Tibial artery (tissue), 4 donors: ENCODE measurements at regions not wholly inside any gene's neighbourhood (a gene's known extent, or its start where the extent isn't known, plus 50 kb on each side); places are given as distances from the start of the nearest gene placed in this dataset.

ENCODE experiments used
- DNase-seq, 2 donors: peaks; one replicate each; pipeline ENCODE4 v3.0.0-alpha.2; 2019
- H3K27ac ChIP-seq, 2 donors: fragments of 200-600 bp; sonication (generic) in 1 of 2; 1 replicate in 1 of 2; 2 replicates in 1 of 2; pipeline ENCODE4 v1.5.1; 2018 to 2019; ENCODE audit warnings: mild to moderate bottlenecking in 1 of 2
- H3K27me3 ChIP-seq, 2 donors: fragments of 200-600 bp; sonication (generic) in 1 of 2; one replicate each; pipeline versions ENCODE4 v1.5.1 to v1.6.0; 2016 to 2019
- H3K36me3 ChIP-seq, 3 donors: fragments of 200-600 bp; sonication (generic) in 2 of 3; one replicate each; pipeline ENCODE4 v1.5.1; 2016 to 2019; ENCODE audit warnings: mild to moderate bottlenecking in 2 of 3
- H3K4me1 ChIP-seq, 4 donors: fragments of 200-600 bp; sonication (generic) in 2 of 4; 1 replicate in 3 of 4; 2 replicates in 1 of 4; pipeline ENCODE4 v1.5.1; 2016 to 2019
- H3K4me3 ChIP-seq, 2 donors: fragments of 200-600 bp; sonication (generic) in 1 of 2; 1 replicate in 1 of 2; 2 replicates in 1 of 2; pipeline ENCODE4 v1.5.1; 2018 to 2019; ENCODE audit warnings: mild to moderate bottlenecking in 2 of 2
- H3K9me3 ChIP-seq, 3 donors: fragments of 200-600 bp; sonication (generic) in 1 of 3; one replicate each; pipeline ENCODE4 v1.5.1; 2016 to 2019
- CTCF ChIP-seq, 2 experiments: fragments of 200-600 bp in 1 of 2; fragments of 450-650 bp in 1 of 2; IDR thresholded peaks; one replicate each; pipeline ENCODE4 v1.5.1; 2017 to 2019; ENCODE audit warnings: antibody characterized with exemption in 2 of 2, mild to moderate bottlenecking in 1 of 2, moderate library complexity in 1 of 2
- intact Hi-C: fragments of 100-400 bp; cut with DNase I; formaldehyde crosslinking; loops from one replicate; pipeline ENCODE4 v1.15.0; 2023; ENCODE audit warnings: low total_unique reads

DNA sequence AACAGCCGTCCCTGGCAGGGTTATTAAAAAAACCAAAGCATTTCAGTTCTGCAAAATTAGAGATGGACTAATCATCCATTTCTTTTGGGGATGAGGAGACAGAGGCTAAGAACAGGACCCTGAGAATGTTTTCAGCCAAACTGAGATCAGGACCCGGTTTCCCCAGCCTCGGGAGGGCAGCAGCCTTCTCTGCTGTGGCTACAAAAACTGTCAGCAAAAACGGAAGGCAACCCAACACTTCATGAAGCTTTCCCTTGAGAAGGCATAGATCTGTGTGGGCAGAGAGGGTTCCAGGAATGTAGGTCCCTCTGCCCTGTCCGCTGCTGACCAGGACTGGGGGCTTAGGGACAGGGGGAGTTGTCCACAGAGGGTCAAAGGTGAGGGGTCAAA is 313.5 kb downstream of the TCERG1L start:
- Histone ChIP-seq H3K36me3 (no peaks in the 10 kb centered on the region), H3K4me3 (no peak overlapping the region), H3K27me3 (peaks cover 0 to 5% of the 10 kb centered on the region in 2 donors), H3K27ac (no peak overlapping the region), H3K9me3 (no peaks in the 10 kb centered on the region), H3K4me1 (no peaks in the 10 kb centered on the region)
- no peak for TF ChIP-seq CTCF (IDR thresholded peaks at IDR 0.05)
- intact Hi-C loops = no loop called here
- DNase-seq = no peak

DNA sequence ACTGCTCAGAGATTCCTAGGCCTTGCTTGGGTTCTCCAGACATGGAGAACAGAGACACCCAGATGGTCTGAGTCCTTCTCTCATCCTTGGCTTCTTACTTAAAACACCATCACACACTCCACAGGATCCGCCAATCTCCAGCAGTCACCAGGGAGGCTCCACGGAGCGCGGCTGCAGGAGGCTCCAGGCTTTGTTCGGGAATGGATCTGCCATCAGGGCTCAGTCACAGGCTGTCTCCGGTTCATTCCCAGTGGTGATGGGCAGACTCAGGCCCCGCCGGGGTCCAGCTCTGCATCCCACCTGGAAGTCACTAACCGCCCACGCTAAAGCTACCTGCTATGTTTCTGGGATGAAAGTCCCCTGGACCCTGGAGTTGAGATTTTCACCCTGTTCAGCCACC is 312.9 kb downstream of the TCERG1L start:
- no peak for TF ChIP-seq CTCF (IDR thresholded peaks at IDR 0.05)
- Histone ChIP-seq H3K27ac (no peak overlapping the region), H3K36me3 (no peaks in the 10 kb centered on the region), H3K9me3 (no peaks in the 10 kb centered on the region), H3K27me3 (peaks cover 0 to 5% of the 10 kb centered on the region in 2 donors), H3K4me3 (no peak overlapping the region), H3K4me1 (no peaks in the 10 kb centered on the region)
- DNase-seq = no peak
- intact Hi-C loops = no loop called here

DNA sequence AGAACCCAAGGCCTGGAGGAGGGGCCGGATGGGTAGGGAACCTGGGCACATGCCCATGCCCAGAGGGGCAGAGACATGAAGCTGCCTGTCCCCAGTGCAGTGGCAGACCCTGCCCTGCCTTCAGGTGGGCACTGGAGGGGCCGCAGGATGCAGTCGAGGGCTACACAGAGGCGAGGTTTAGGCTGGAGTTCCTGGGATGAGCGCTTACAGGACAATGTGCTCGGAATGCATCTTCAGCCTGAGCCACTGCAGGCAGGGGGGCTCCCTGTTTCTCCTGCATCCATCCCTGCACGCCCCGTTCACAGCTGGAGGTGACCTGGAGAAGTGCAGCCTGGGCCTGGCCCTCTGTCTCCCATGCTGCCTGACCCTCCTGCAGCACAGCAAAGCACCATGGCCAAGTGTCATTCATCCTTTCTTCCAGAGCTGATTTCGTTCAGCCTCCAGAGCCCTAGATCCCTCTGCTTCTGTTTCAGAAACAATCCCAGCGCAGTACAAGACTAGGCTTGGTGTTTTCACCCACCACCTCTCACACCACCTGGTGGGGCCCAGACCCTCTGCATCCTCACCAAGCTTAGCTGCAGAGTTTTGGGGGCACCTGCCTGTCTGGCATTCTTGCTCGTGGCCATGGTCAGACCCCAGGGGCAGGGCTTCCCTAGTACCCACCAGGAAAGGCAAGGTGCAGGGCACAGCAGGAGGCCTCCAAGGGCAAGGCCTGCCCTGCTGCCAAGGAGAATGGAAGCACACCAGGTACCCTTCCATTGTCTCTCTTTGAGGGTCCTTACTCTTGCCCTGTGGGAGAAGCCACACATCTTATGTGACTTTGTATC is 311.9 kb downstream of the TCERG1L start:
- TF ChIP-seq CTCF (IDR thresholded peaks at IDR 0.05) = no peak
- DNase-seq = no peak
- no peak overlapping the region for H3K4me3 ChIP-seq
- intact Hi-C loops = no loop called here
- peaks cover 0 to 5% of the 10 kb centered on the region in 2 donors for H3K27me3 ChIP-seq
- H3K4me1 ChIP-seq = no peaks in the 10 kb centered on the region
- no peaks in the 10 kb centered on the region for H3K36me3 ChIP-seq
- H3K27ac ChIP-seq = no peak overlapping the region
- H3K9me3 ChIP-seq = no peaks in the 10 kb centered on the region

GRCh38 chr10:131000244-131000643 is 311.3 kb downstream of the TCERG1L start:
- intact Hi-C loops = no loop called here
- Histone ChIP-seq H3K36me3 (no peaks in the 10 kb centered on the region), H3K4me3 (no peak overlapping the region), H3K27me3 (peaks cover 0 to 5% of the 10 kb centered on the region in 2 donors), H3K4me1 (no peaks in the 10 kb centered on the region), H3K27ac (no peak overlapping the region), H3K9me3 (no peaks in the 10 kb centered on the region)
- TF ChIP-seq CTCF (IDR thresholded peaks at IDR 0.05) = no peak
- DNase-seq = no peak

- no peak for DNase-seq
- H3K27me3 ChIP-seq = peaks cover 0 to 5% of the 10 kb centered on the region in 2 donors
- no peak overlapping the region for H3K27ac ChIP-seq
- H3K36me3 ChIP-seq = no peaks in the 10 kb centered on the region
- TF ChIP-seq CTCF (IDR thresholded peaks at IDR 0.05) = no peak
- H3K9me3 ChIP-seq = no peaks in the 10 kb centered on the region
- no peak overlapping the region for H3K4me3 ChIP-seq
- intact Hi-C loops = no loop called here
- no peaks in the 10 kb centered on the region for H3K4me1 ChIP-seq
These were observed 310.8 kb downstream of the TCERG1L start for GRCh38 chr10:131000743-131001142.
